Fibroblast of mammary gland (primary cell): ENCODE measurements at regions not wholly inside any gene's neighbourhood (a gene's known extent, or its start where the extent isn't known, plus 50 kb on each side); places are given as distances from the start of the nearest gene placed in this dataset.

Experiments
- DNase-seq: peaks from one replicate; pipeline ENCODE4 v3.0.0-alpha.2; 2010; ENCODE audit warnings: low read depth
- H3K4me3 ChIP-seq: 2 replicates; pipeline ENCODE4 v1.5.1; 2011; ENCODE audit warnings: low read depth, mild to moderate bottlenecking, low read length, moderate library complexity; ENCODE audit not compliant: control insufficient read depth
- TF ChIP-seq, protein P1 (sequence below): conservative IDR thresholded peaks from 2 replicates; pipeline ENCODE4 v1.5.1; 2011; ENCODE audit warnings: low read depth, low read length, inconsistent platforms; ENCODE audit not compliant: control insufficient read depth, insufficient read depth

DNA sequence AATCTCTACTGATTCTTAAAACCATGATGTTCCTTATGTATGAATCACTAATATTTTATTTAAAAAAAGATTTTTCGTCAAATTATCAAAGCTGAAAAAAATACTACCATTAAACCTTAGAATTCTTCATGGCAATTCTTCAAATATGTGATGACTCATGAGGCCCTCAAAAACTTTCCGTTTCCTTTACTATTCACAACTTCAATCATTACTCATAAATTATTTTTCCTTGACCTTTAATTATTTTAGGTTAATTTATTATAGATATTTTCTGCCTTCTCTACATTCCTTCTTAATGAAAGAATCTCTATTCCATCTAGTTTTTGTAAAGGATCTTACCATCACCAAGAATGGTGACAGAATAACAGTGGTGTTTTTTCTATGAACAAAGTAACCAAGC, 162.1 kb upstream of the SOX5 start:
- TF ChIP-seq, protein P1, sequence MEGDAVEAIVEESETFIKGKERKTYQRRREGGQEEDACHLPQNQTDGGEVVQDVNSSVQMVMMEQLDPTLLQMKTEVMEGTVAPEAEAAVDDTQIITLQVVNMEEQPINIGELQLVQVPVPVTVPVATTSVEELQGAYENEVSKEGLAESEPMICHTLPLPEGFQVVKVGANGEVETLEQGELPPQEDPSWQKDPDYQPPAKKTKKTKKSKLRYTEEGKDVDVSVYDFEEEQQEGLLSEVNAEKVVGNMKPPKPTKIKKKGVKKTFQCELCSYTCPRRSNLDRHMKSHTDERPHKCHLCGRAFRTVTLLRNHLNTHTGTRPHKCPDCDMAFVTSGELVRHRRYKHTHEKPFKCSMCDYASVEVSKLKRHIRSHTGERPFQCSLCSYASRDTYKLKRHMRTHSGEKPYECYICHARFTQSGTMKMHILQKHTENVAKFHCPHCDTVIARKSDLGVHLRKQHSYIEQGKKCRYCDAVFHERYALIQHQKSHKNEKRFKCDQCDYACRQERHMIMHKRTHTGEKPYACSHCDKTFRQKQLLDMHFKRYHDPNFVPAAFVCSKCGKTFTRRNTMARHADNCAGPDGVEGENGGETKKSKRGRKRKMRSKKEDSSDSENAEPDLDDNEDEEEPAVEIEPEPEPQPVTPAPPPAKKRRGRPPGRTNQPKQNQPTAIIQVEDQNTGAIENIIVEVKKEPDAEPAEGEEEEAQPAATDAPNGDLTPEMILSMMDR: no peak
- H3K4me3 ChIP-seq: no peak overlapping the region
- peak; percentile 49 for DNase-seq

DNA sequence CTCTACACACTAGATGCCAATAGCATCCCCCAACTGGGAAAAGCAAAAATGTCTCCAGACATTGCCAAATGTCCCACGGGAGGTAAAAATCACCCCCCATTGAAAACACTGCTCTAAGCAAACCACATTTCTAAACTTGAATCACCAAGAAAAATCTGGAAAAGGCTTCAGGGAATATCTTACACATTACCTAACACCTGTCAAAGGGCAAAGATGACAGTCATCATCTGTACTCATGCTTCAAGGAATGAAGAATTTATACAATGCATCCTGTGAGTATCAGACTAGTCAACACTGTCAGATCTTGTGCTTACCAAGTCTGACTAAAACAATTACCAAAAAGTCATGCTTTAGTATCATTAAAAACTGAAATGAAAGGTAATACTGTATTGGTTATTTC, 161.6 kb upstream of the SOX5 start:
- H3K4me3 ChIP-seq: no peak overlapping the region
- DNase-seq: peak; percentile 69
- TF ChIP-seq, protein P1: no peak

DNA sequence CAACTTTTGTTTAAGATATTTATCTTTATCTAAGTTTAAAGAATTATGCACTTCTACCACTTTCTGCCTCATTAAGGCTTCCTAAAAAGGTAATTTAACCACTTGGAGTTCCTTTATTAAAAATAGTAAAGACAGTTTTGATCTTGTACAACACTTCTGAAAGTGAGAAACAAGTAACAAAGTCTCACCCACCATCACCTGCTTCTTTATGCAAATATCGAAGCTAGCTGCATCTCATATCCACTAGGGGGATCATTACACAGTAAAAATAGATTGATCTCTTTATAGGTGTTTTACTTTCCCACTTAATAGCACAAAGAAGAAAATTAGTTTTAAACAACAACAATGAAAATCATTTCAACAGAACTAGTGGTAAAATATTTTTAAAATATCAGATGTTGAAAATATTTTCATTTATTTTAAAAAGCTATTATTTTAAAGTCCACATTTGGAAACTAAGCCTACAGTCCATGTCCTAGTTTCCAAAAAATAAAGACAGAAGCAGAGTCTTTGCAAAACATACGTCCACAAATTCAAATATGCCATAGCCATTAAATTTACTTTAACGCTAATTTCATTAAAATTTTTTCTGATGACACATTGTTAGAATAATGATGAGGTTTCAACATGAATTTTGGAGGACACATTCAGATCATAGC, 160.0 kb upstream of the SOX5 start:
- peak; percentile 43 for DNase-seq
- TF ChIP-seq, protein P1: peak; percentile 69
- H3K4me3 ChIP-seq: no peak overlapping the region

DNA sequence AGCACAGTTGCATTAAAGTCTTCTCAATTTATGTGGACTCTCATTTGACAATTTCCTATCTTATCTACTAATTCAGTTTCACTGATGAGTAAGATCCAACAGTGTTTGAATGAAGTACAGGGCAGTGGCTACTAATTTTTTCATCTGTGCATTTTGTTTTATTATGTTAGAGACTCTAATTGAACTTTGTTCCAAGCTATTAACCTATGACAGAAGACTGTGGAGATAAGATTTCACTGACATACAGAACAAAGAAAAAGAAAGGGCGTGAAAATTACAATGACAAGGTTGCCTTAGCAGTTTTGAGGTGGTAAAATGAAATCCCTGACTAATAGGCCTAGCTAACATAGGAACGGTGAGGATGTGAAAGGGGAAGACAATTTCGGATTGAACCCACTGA, 153.2 kb upstream of the SOX5 start:
- TF ChIP-seq, protein P1: no peak
- no peak overlapping the region for H3K4me3 ChIP-seq
- no peak for DNase-seq

DNA sequence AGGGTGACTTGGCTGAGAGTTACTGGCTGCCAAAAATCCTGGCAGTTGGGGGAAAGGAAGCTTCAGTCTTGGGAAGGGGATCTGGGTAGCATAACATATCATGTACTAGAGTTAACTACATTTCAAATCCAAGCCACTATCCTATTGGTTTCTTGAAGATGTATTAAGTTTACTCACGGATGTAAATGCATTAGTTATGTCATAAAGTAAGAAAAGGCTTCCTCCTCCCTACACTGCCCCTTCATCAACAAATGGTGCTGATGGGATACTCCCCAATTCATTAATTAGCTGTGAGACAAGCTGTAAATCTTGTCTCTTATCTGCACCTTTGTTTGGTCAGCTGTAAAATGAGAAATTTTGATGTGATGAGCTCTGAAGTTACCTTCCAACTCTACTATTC, 150.1 kb upstream of the SOX5 start:
- no peak for DNase-seq
- H3K4me3 ChIP-seq: no peak overlapping the region
- TF ChIP-seq, protein P1: no peak

DNA sequence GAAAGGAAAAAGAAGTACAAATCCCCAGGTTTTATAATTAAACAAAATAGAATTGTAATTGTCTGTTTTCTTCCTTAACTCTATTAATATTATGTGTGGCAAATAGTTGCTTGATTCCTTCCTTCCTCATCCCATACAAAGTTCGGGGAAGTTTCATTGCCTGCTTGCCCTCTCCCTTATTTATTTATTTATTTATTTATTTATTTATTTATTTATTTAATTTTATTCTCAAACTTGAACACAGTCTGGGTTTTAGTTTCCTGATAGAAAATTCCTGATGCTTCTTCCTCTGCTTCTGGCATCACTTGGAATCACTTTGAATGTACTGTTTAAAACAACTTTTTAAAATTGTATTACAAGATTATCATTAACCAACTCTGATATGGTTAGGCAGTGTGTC, 145.8 kb upstream of the SOX5 start:
- H3K4me3 ChIP-seq: no peak overlapping the region
- TF ChIP-seq, protein P1: no peak
- no peak for DNase-seq

DNA sequence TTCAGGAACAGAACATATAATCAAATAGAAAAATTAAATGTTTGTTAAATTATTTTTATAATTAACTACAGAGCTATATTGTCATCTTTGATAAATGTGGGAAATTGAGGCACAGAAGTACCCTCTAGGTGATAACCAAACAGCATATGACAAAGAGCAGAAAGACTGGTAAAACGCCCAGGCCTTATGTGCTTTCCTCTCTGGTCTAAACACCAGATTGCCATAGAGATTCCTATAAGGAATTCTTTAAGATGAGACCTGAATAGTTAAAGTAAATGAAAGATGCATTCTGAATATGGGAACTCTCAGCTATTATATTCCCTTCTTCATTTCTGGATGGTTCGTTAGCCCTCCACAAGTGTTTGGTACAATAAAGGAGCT, 140.0 kb upstream of the SOX5 start:
- H3K4me3 ChIP-seq: no peak overlapping the region
- TF ChIP-seq, protein P1: no peak
- no peak for DNase-seq
